Neural progenitor cell (in vitro differentiated cells): ENCODE measurements at regions not wholly inside any gene's neighbourhood (a gene's known extent, or its start where the extent isn't known, plus 50 kb on each side); places are given as distances from the start of the nearest gene placed in this dataset.

ENCODE experiments used
- DNase-seq: peaks from one replicate; pipeline ENCODE4 v3.0.0-alpha.2; 2016; ENCODE audit warnings: low spot score
- H2AFZ ChIP-seq: fragments of 200-600 bp; sonication (generic); replicated peaks from 2 replicates; pipeline ENCODE4 v1.6.1; 2016; ENCODE audit warnings: antibody characterized with exemption
- H3F3A ChIP-seq: fragments of 200-600 bp; sonication (generic); 2 replicates; pipeline ENCODE4 v1.6.1; 2016; ENCODE audit warnings: antibody characterized with exemption, low read depth
- H3K27ac ChIP-seq: fragments of 200-600 bp; sonication (generic); 2 replicates; pipeline ENCODE4 v1.5.1; 2016; ENCODE audit warnings: mild to moderate bottlenecking
- H3K27me3 ChIP-seq: fragments of 200-600 bp; sonication (generic); 2 replicates; pipeline ENCODE4 v1.6.1; 2016; ENCODE audit warnings: mild to moderate bottlenecking, moderate library complexity
- H3K36me3 ChIP-seq: fragments of 200-600 bp; sonication (generic); 2 replicates; pipeline ENCODE4 v1.5.1; 2016
- H3K4me1 ChIP-seq: fragments of 200-600 bp; sonication (generic); 2 replicates; pipeline ENCODE4 v1.6.1; 2016; ENCODE audit warnings: mixed run types
- H3K4me2 ChIP-seq: fragments of 200-600 bp; sonication (generic); 2 replicates; pipeline ENCODE4 v1.6.1; 2016
- H3K4me3 ChIP-seq: fragments of 200-600 bp; sonication (generic); 2 replicates; pipeline ENCODE4 v1.5.1; 2016
- H3K79me2 ChIP-seq: fragments of 200-600 bp; sonication (generic); 2 replicates; pipeline ENCODE4 v1.6.1; 2016; ENCODE audit warnings: low read depth
- H3K9ac ChIP-seq: fragments of 200-600 bp; sonication (generic); 2 replicates; pipeline ENCODE4 v1.6.1; 2016
- H3K9me3 ChIP-seq: fragments of 200-600 bp; sonication (generic); 2 replicates; pipeline ENCODE4 v1.5.1; 2016; ENCODE audit warnings: low read depth
- H4K20me1 ChIP-seq: fragments of 200-600 bp; sonication (generic); 2 replicates; pipeline ENCODE4 v1.6.1; 2016; ENCODE audit warnings: low read depth
- H3K27ac Mint-ChIP-seq: 3 replicates; pipeline ENCODE4 v1.8.0; 2021; ENCODE audit warnings: mixed read lengths
- H3K27me3 Mint-ChIP-seq: 2 replicates; pipeline ENCODE4 v1.8.0; 2022; ENCODE audit warnings: low read depth, mild to moderate bottlenecking, inconsistent platforms, moderate library complexity, mixed read lengths; ENCODE audit not compliant: insufficient read depth
- H3K36me3 Mint-ChIP-seq: 3 replicates; pipeline ENCODE4 v1.8.0; 2021; ENCODE audit warnings: mixed read lengths
- H3K4me1 Mint-ChIP-seq: 3 replicates; pipeline ENCODE4 v1.8.0; 2021; ENCODE audit warnings: mixed read lengths
- H3K4me3 Mint-ChIP-seq: 3 replicates; pipeline ENCODE4 v1.8.0; 2021; ENCODE audit warnings: mild to moderate bottlenecking, moderate library complexity, mixed read lengths
- H3K9me3 Mint-ChIP-seq: 3 replicates; pipeline ENCODE4 v1.8.0; 2020; ENCODE audit warnings: mixed read lengths
- EZH2 ChIP-seq: fragments of 200-600 bp; sonication (generic); IDR thresholded peaks from 2 replicates; pipeline ENCODE4 v1.6.1; 2017; ENCODE audit warnings: antibody characterized with exemption, mild to moderate bottlenecking, moderate library complexity
- EZH2phosphoT487 ChIP-seq: fragments of 200-600 bp; sonication (generic); IDR thresholded peaks from 2 replicates; pipeline ENCODE4 v1.6.1; 2017; ENCODE audit warnings: antibody characterized with exemption
- TF ChIP-seq, protein P1 (sequence below): fragments of 200-600 bp; sonication (generic); IDR thresholded peaks from 2 replicates; pipeline ENCODE4 v1.5.1; 2017; ENCODE audit warnings: antibody characterized with exemption, mild to moderate bottlenecking

DNA sequence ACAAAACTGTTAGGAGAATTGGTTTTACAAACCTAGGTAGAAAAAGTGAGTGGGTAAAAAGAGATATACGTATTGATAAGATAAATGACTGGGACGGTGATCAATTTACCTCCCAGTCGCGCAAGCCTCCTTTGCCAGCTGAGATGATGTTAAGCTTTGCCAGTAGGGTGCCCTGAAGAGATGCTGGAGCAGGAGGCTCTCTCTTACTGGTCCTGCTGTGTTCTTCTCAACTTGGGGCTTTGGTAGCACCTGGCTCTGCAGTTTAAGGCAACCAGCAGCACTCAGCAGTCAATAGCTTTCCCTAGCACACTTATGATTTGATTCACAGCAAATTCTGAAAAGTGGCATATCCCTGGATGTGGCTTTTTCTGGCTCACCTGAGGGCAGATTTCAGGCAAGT is 1461.7 kb downstream of the ADGRL3 start:
- Histone ChIP-seq H3K27ac (no peak overlapping the region), H3K36me3 (no peaks in the 10 kb centered on the region), H3K4me1 (no peaks in the 10 kb centered on the region), H3K9ac (no peak overlapping the region), H2AFZ (no peak overlapping the region), H3K27me3 (no peaks in the 10 kb centered on the region), H3K79me2 (no peaks in the 10 kb centered on the region), H3K4me2 (no peak overlapping the region), H3F3A (no peaks in the 10 kb centered on the region), H3K9me3 (no peaks in the 10 kb centered on the region), H4K20me1 (no peaks in the 10 kb centered on the region), H3K4me3 (no peak overlapping the region)
- no peaks in the 10 kb centered on the region for H3K4me1 Mint-ChIP-seq
- DNase-seq = no peak
- H3K4me3 Mint-ChIP-seq = no peak overlapping the region
- H3K9me3 Mint-ChIP-seq = peaks cover 6% of the 10 kb centered on the region
- no peaks in the 10 kb centered on the region for H3K27me3 Mint-ChIP-seq
- no peaks in the 10 kb centered on the region for H3K36me3 Mint-ChIP-seq
- H3K27ac Mint-ChIP-seq = no peak overlapping the region
- TF ChIP-seq, protein P1, sequence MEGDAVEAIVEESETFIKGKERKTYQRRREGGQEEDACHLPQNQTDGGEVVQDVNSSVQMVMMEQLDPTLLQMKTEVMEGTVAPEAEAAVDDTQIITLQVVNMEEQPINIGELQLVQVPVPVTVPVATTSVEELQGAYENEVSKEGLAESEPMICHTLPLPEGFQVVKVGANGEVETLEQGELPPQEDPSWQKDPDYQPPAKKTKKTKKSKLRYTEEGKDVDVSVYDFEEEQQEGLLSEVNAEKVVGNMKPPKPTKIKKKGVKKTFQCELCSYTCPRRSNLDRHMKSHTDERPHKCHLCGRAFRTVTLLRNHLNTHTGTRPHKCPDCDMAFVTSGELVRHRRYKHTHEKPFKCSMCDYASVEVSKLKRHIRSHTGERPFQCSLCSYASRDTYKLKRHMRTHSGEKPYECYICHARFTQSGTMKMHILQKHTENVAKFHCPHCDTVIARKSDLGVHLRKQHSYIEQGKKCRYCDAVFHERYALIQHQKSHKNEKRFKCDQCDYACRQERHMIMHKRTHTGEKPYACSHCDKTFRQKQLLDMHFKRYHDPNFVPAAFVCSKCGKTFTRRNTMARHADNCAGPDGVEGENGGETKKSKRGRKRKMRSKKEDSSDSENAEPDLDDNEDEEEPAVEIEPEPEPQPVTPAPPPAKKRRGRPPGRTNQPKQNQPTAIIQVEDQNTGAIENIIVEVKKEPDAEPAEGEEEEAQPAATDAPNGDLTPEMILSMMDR = no peak
- no peak for TF ChIP-seq EZH2phosphoT487
- TF ChIP-seq EZH2 = no peak

DNA sequence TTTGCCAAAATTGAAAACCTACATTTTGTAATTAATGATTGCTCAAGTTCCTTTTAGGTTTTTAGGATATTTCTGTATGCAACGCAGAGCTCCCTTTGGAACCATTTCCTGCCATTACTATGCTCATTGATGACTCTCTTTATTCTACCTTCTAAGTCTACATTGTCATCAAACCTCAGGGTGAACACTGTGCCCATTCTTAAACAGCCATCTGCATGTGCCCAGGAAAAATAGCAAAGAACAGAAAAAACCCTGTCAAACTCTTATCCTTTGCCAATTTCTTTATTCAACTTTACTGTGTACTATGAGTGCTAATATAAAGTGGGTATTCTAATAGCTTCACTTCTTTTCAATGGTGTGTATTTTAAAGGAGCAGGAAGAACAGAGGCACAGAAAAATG is 1455.9 kb downstream of the ADGRL3 start:
- Mint-ChIP-seq H3K27ac (no peak overlapping the region), H3K36me3 (no peaks in the 10 kb centered on the region), H3K9me3 (no peaks in the 10 kb centered on the region), H3K27me3 (no peaks in the 10 kb centered on the region), H3K4me3 (no peak overlapping the region), H3K4me1 (no peaks in the 10 kb centered on the region)
- Histone ChIP-seq H3K4me3 (no peak overlapping the region), H3K36me3 (no peaks in the 10 kb centered on the region), H3K4me2 (no peak overlapping the region), H3K9me3 (no peaks in the 10 kb centered on the region), H3K79me2 (no peaks in the 10 kb centered on the region), H2AFZ (no peak overlapping the region), H4K20me1 (no peaks in the 10 kb centered on the region), H3K27me3 (no peaks in the 10 kb centered on the region), H3F3A (no peaks in the 10 kb centered on the region), H3K9ac (no peak overlapping the region), H3K4me1 (no peaks in the 10 kb centered on the region), H3K27ac (no peak overlapping the region)
- DNase-seq = no peak
- TF ChIP-seq EZH2 = no peak
- TF ChIP-seq EZH2phosphoT487 = no peak
- TF ChIP-seq, protein P1 = no peak

DNA sequence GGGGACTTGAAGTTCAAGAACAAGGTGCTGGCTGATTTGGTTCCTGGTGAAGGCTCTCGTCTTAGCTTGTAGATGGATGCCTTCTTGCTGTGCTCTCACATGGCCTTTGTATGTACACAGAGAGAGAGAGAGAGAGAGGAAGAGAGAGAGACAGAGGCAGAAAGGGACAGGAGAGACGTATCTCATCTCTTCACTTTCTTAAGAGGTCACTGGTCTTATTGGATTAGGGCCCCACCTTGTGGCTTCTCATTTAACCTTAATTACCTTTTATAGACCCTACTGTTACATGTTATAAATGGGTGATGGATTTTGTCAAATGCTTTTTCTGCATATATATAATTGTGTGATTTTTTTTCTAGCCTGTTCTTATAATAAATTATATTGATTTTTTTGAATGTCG is 1444.2 kb downstream of the ADGRL3 start:
- Histone ChIP-seq H3K27me3 (no peaks in the 10 kb centered on the region), H3K4me2 (no peak overlapping the region), H3K36me3 (no peaks in the 10 kb centered on the region), H3K27ac (no peak overlapping the region), H3K79me2 (no peaks in the 10 kb centered on the region), H4K20me1 (no peaks in the 10 kb centered on the region), H3K4me3 (no peak overlapping the region), H3K9me3 (no peaks in the 10 kb centered on the region), H3K9ac (no peak overlapping the region), H2AFZ (no peak overlapping the region), H3F3A (no peaks in the 10 kb centered on the region), H3K4me1 (no peaks in the 10 kb centered on the region)
- H3K36me3 Mint-ChIP-seq = no peaks in the 10 kb centered on the region
- H3K27me3 Mint-ChIP-seq = no peaks in the 10 kb centered on the region
- H3K27ac Mint-ChIP-seq = no peak overlapping the region
- H3K4me3 Mint-ChIP-seq = no peak overlapping the region
- DNase-seq = peak; percentile 70
- no peaks in the 10 kb centered on the region for H3K9me3 Mint-ChIP-seq
- TF ChIP-seq, protein P1 = peak; percentile 70
- no peak for TF ChIP-seq EZH2
- H3K4me1 Mint-ChIP-seq = peaks cover 2% of the 10 kb centered on the region

DNA sequence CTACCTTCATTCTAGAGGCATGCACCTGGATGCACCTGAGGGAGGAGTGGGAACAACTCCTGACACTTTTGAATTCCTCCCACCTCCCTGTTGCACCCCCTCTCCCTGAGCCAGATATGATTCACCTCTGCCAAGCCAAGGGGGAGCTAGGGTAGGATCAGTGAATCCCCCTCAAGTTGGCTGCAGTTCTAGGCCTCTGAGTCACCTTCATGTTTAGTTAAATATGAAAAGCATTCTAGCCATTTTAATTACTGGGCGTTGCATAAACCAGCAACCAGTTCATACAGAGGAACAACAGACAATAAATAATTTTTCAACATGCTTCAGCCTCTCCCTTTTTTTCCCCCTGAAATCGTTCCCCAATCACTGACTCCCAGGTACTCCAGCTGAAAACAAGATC is 1440.2 kb downstream of the ADGRL3 start:
- H4K20me1 ChIP-seq = no peaks in the 10 kb centered on the region
- no peak for TF ChIP-seq EZH2phosphoT487
- TF ChIP-seq, protein P1 = no peak
- no peak for TF ChIP-seq EZH2
- Mint-ChIP-seq H3K36me3 (no peaks in the 10 kb centered on the region), H3K4me1 (peaks cover 2% of the 10 kb centered on the region), H3K27ac (no peak overlapping the region), H3K9me3 (no peaks in the 10 kb centered on the region), H3K4me3 (no peak overlapping the region), H3K27me3 (no peaks in the 10 kb centered on the region)
- no peaks in the 10 kb centered on the region for H3K9me3 ChIP-seq
- no peaks in the 10 kb centered on the region for H3K79me2 ChIP-seq
- DNase-seq = no peak
- no peak overlapping the region for H3K27ac ChIP-seq
- no peaks in the 10 kb centered on the region for H3K4me1 ChIP-seq
- no peaks in the 10 kb centered on the region for H3F3A ChIP-seq
- no peaks in the 10 kb centered on the region for H3K36me3 ChIP-seq
- no peak overlapping the region for H3K4me3 ChIP-seq
- H3K27me3 ChIP-seq = no peaks in the 10 kb centered on the region
- H3K9ac ChIP-seq = no peak overlapping the region
- H3K4me2 ChIP-seq = no peak overlapping the region
- H2AFZ ChIP-seq = no peak overlapping the region
